HepG2 (cell line): ENCODE measurements at regions not wholly inside any gene's neighbourhood (a gene's known extent, or its start where the extent isn't known, plus 50 kb on each side); places are given as distances from the start of the nearest gene placed in this dataset.

Experiments used
- FOXA1 ChIP-seq, 2 experiments: fragments of 450-650 bp in 1 of 2; sonication (generic) in 1 of 2; formaldehyde crosslinking in 1 of 2; IDR thresholded peaks; 2 replicates each; pipeline versions ENCODE4 v1.4.0 to v1.6.1; 2016 to 2020; ENCODE audit warnings: missing genetic modification reagents in 1 of 2
- FUBP1 ChIP-seq: sonication (generic); formaldehyde crosslinking; IDR thresholded peaks from 2 replicates; pipeline ENCODE4 v1.5.1; 2020; ENCODE audit warnings: missing genetic modification reagents, mild to moderate bottlenecking, borderline replicate concordance
- HHEX ChIP-seq: IDR thresholded peaks from 2 replicates; pipeline ENCODE4 v1.6.1; 2016; ENCODE audit warnings: control low read depth
- HINFP ChIP-seq: sonication (generic); formaldehyde crosslinking; IDR thresholded peaks from 2 replicates; pipeline ENCODE4 v1.4.0; 2020; ENCODE audit warnings: low read depth, mild to moderate bottlenecking, missing genetic modification reagents
- HMGXB3 ChIP-seq: sonication (generic); formaldehyde crosslinking; IDR thresholded peaks from 2 replicates; pipeline ENCODE4 v1.4.0; 2020; ENCODE audit warnings: missing genetic modification reagents, borderline replicate concordance
- HOXA9 ChIP-seq: sonication (generic); formaldehyde crosslinking; IDR thresholded peaks from 2 replicates; pipeline ENCODE4 v1.8.1; 2022; ENCODE audit warnings: missing genetic modification reagents, mild to moderate bottlenecking, moderate library complexity, borderline replicate concordance
- HOXD1 ChIP-seq: sonication (generic); formaldehyde crosslinking; IDR thresholded peaks from 2 replicates; pipeline ENCODE4 v1.5.0; 2020; ENCODE audit warnings: missing genetic modification reagents
- KDM5B ChIP-seq: sonication (generic); formaldehyde crosslinking; IDR thresholded peaks from 2 replicates; pipeline ENCODE4 v1.4.0; 2020; ENCODE audit warnings: missing genetic modification reagents, mild to moderate bottlenecking, borderline replicate concordance
- NR2C2 ChIP-seq: sonication (generic); formaldehyde crosslinking; IDR thresholded peaks from 2 replicates; pipeline ENCODE4 v1.4.0; 2020; ENCODE audit warnings: missing genetic modification reagents, mild to moderate bottlenecking, moderate library complexity, borderline replicate concordance
- NR2F6 ChIP-seq, 2 experiments: IDR thresholded peaks; 2 replicates each; pipeline ENCODE4 v1.6.1; 2016; ENCODE audit warnings: antibody characterized with exemption in 1 of 2, mild to moderate bottlenecking in 1 of 2
- PHF8 ChIP-seq: sonication (generic); formaldehyde crosslinking; IDR thresholded peaks from 2 replicates; pipeline ENCODE4 v1.5.0; 2020; ENCODE audit warnings: missing genetic modification reagents
- RXRB ChIP-seq: IDR thresholded peaks from 2 replicates; pipeline ENCODE4 v1.6.1; 2016; ENCODE audit warnings: borderline replicate concordance, missing genetic modification reagents, missing compliant biosample characterization
- SNAI1 ChIP-seq: sonication (generic); formaldehyde crosslinking; IDR thresholded peaks from 2 replicates; pipeline ENCODE4 v1.5.0; 2020; ENCODE audit warnings: mild to moderate bottlenecking, missing genetic modification reagents, borderline replicate concordance
- ZBTB25 ChIP-seq: IDR thresholded peaks from 2 replicates; pipeline ENCODE4 v1.6.1; 2018; ENCODE audit warnings: missing genetic modification reagents
- ZNF331 ChIP-seq: sonication (generic); formaldehyde crosslinking; IDR thresholded peaks from 2 replicates; pipeline ENCODE4 v1.4.0; 2020; ENCODE audit warnings: missing genetic modification reagents
- ZNF354B ChIP-seq: sonication (generic); formaldehyde crosslinking; IDR thresholded peaks from 2 replicates; pipeline ENCODE4 v1.8.0; 2022; ENCODE audit warnings: mild to moderate bottlenecking, missing genetic modification reagents
- ZNF580 ChIP-seq: IDR thresholded peaks from 2 replicates; pipeline ENCODE4 v1.6.1; 2016; ENCODE audit warnings: low read depth, borderline replicate concordance
- ZNF75D ChIP-seq: sonication (generic); formaldehyde crosslinking; IDR thresholded peaks from 2 replicates; pipeline ENCODE4 v1.8.1; 2023; ENCODE audit warnings: missing genetic modification reagents, mild to moderate bottlenecking, borderline replicate concordance
- ZNF792 ChIP-seq: IDR thresholded peaks from 2 replicates; pipeline ENCODE4 v1.6.1; 2016
- ZSCAN31 ChIP-seq: sonication (generic); formaldehyde crosslinking; IDR thresholded peaks from 2 replicates; pipeline ENCODE4 v1.5.0; 2020; ENCODE audit warnings: low read depth, mild to moderate bottlenecking, missing genetic modification reagents

GRCh38 chr14:53842938-53843337 is 113.7 kb downstream of the BMP4 start (continued):
- no peak for TF ChIP-seq SNAI1 (CRISPR knock-in tag)
- peak; percentile 34; the same call in 1 of the 2 replicates for TF ChIP-seq ZBTB25 (CRISPR knock-in tag)
- TF ChIP-seq PHF8 = no peak
- TF ChIP-seq ZNF354B = no peak
- TF ChIP-seq ZSCAN31 (CRISPR knock-in tag) = no peak
- no peak for TF ChIP-seq HOXA9
- TF ChIP-seq ZNF792 = peak; percentile 58; the same call in 1 of the 2 replicates
- 0 out of 2 replicates have a peak, but pooled peaks have one; percentile 38 for TF ChIP-seq FOXA1 (IDR thresholded peaks at IDR 0.05)
- TF ChIP-seq FOXA1 (CRISPR knock-in tag; IDR thresholded peaks at IDR 0.05) = peak; percentile 95
- TF ChIP-seq HMGXB3 (CRISPR knock-in tag) = no peak
- no peak for TF ChIP-seq HOXD1 (CRISPR knock-in tag)
- TF ChIP-seq FUBP1 (CRISPR knock-in tag) = no peak
- no peak for TF ChIP-seq NR2C2 (CRISPR knock-in tag)
- TF ChIP-seq KDM5B = no peak
- peak; percentile 79 for TF ChIP-seq NR2F6 (IDR thresholded peaks at IDR 0.05)
- peak; percentile 85 for TF ChIP-seq NR2F6 (CRISPR knock-in tag; IDR thresholded peaks at IDR 0.05)
- no peak for TF ChIP-seq ZNF75D (CRISPR knock-in tag)
- TF ChIP-seq HINFP (CRISPR knock-in tag) = no peak
- peak; percentile 35; the same call in 1 of the 2 replicates for TF ChIP-seq RXRB (CRISPR knock-in tag)
- no peak for TF ChIP-seq HHEX
- 0 out of 2 replicates have a peak, but pooled peaks have one; percentile 20 for TF ChIP-seq ZNF580 (CRISPR knock-in tag)
- peak; percentile 54; the same call in 1 of the 2 replicates for TF ChIP-seq ZNF331
